GM23248 (cell line): ENCODE measurements at regions not wholly inside any gene's neighbourhood (a gene's known extent, or its start where the extent isn't known, plus 50 kb on each side); places are given as distances from the start of the nearest gene placed in this dataset.

Source experiments
- EZH2 ChIP-seq: fragments of 200-600 bp; sonication (generic); IDR thresholded peaks from 2 replicates; pipeline ENCODE4 v1.6.1; 2018; ENCODE audit warnings: antibody characterized with exemption, mild to moderate bottlenecking; ENCODE audit not compliant: insufficient read depth, poor library complexity, severe bottlenecking
- EZH2phosphoT487 ChIP-seq: fragments of 200-600 bp; sonication (generic); IDR thresholded peaks from 2 replicates; pipeline ENCODE4 v1.6.1; 2018; ENCODE audit warnings: antibody characterized with exemption, moderate library complexity, mild to moderate bottlenecking, low read depth; ENCODE audit not compliant: insufficient read depth

GRCh38 chr14:96627386-96627785 is 125.2 kb downstream of the PAPOLA start:
- no peak for TF ChIP-seq EZH2
- TF ChIP-seq EZH2phosphoT487 = no peak
